ENCODE measurements at regions not wholly inside any gene's neighbourhood (a gene's known extent, or its start where the extent isn't known, plus 50 kb on each side); places are given as distances from the start of the nearest gene placed in this dataset.

DNA sequence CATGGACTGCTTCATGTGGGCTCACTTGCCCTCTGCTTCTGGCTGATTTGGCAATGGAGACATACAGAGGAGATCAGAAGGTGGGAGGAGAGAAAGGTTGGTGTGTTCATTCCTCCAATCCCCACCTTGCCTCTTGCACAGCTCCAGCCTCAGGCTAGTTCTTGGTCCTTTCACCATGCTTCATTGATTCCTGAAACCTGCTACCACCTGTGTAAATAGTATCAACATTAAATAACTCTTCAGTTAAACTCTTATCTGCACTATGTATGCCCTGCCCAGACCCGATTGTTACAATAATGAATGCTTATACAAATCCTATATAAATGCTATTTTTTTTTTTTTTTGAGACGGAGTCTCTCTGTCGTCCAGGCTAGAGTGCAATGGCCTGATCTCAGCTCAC, 174.5 kb downstream of the CD83 start:
- TF ChIP-seq EZH2phosphoT487 (IDR thresholded peaks at IDR 0.05; ENCODE audit: insufficient read depth, low read depth), result no peak
- TF ChIP-seq EZH2 (IDR thresholded peaks at IDR 0.05; ENCODE audit: insufficient read depth, poor library complexity, severe bottlenecking), result no peak

Data from GM23248 (cell line).